HL-60 (cell line): ENCODE measurements at regions not wholly inside any gene's neighbourhood (a gene's known extent, or its start where the extent isn't known, plus 50 kb on each side); places are given as distances from the start of the nearest gene placed in this dataset.
"Not testable (repeated sequence)": the region's sequence is repeated elsewhere in the genome, so short reads cannot be mapped to it uniquely, and the experiment has no call there.

Experiments
- DNase-seq, 2 experiments: peaks; one replicate each; pipeline ENCODE4 v3.0.0-alpha.2; 2010 to 2020; ENCODE audit warnings: low read depth in 1 of 2, low spot score in 1 of 2
- H3K27ac ChIP-seq: fragments of 250-450 bp; sonication (Bioruptor Pico); replicated peaks from 2 replicates; pipeline ENCODE4 v1.5.1; 2020; ENCODE audit warnings: mild to moderate bottlenecking, moderate library complexity
- H3K27me3 ChIP-seq: fragments of 250-450 bp; sonication (Bioruptor Pico); 2 replicates; pipeline ENCODE4 v1.5.1; 2021; ENCODE audit warnings: mild to moderate bottlenecking, moderate library complexity; ENCODE audit not compliant: insufficient read depth, poor library complexity, severe bottlenecking
- H3K4me3 ChIP-seq: replicated peaks from 2 replicates; pipeline ENCODE4 v1.5.1; 2011; ENCODE audit warnings: mild to moderate bottlenecking, control low read depth, low read length; ENCODE audit not compliant: insufficient read depth
- GABPA ChIP-seq: IDR thresholded peaks from 2 replicates; pipeline ENCODE4 v1.6.1; 2012; ENCODE audit warnings: low read depth
- POLR2AphosphoS5 ChIP-seq: IDR thresholded peaks from 2 replicates; pipeline ENCODE4 v1.6.1; 2012; ENCODE audit warnings: low read depth
- SPI1 ChIP-seq: IDR thresholded peaks from 2 replicates; pipeline ENCODE4 v1.6.1; 2012; ENCODE audit warnings: low read depth, mild to moderate bottlenecking, borderline replicate concordance
- TF ChIP-seq, protein P1 (sequence below): IDR thresholded peaks from 2 replicates; pipeline ENCODE4 v1.6.1; 2012; ENCODE audit warnings: low read depth; ENCODE audit not compliant: insufficient replicate concordance
- TF ChIP-seq, protein P2 (sequence below): IDR thresholded peaks from one replicate; pipeline ENCODE4 v1.5.1; 2011; ENCODE audit warnings: low read length, control low read depth, inconsistent platforms; ENCODE audit not compliant: insufficient read depth

DNA sequence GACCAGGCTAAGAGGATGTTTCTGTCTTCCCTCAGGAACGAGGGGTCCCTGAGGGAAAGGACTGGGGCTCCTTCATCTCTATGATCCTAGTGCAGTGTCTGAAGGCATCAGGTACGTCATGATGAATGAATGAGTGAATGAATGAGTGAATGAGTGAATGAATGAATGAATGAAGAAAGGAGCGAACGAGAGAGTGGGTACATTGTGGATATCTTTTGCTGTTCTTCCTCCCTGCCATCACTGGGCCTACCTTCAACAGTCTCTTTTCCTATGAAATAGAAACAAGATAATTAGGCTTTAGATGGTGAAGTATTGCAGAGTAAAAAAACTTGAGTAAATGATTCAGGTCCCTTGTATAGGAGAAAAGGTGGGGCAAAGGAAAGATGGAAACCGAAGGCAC is 111.3 kb upstream of the CRHR1 start:
- TF ChIP-seq POLR2AphosphoS5 (no peak), SPI1 (no peak), GABPA (no peak)
- TF ChIP-seq, protein P1, sequence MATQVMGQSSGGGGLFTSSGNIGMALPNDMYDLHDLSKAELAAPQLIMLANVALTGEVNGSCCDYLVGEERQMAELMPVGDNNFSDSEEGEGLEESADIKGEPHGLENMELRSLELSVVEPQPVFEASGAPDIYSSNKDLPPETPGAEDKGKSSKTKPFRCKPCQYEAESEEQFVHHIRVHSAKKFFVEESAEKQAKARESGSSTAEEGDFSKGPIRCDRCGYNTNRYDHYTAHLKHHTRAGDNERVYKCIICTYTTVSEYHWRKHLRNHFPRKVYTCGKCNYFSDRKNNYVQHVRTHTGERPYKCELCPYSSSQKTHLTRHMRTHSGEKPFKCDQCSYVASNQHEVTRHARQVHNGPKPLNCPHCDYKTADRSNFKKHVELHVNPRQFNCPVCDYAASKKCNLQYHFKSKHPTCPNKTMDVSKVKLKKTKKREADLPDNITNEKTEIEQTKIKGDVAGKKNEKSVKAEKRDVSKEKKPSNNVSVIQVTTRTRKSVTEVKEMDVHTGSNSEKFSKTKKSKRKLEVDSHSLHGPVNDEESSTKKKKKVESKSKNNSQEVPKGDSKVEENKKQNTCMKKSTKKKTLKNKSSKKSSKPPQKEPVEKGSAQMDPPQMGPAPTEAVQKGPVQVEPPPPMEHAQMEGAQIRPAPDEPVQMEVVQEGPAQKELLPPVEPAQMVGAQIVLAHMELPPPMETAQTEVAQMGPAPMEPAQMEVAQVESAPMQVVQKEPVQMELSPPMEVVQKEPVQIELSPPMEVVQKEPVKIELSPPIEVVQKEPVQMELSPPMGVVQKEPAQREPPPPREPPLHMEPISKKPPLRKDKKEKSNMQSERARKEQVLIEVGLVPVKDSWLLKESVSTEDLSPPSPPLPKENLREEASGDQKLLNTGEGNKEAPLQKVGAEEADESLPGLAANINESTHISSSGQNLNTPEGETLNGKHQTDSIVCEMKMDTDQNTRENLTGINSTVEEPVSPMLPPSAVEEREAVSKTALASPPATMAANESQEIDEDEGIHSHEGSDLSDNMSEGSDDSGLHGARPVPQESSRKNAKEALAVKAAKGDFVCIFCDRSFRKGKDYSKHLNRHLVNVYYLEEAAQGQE: no peak
- TF ChIP-seq, protein P2, sequence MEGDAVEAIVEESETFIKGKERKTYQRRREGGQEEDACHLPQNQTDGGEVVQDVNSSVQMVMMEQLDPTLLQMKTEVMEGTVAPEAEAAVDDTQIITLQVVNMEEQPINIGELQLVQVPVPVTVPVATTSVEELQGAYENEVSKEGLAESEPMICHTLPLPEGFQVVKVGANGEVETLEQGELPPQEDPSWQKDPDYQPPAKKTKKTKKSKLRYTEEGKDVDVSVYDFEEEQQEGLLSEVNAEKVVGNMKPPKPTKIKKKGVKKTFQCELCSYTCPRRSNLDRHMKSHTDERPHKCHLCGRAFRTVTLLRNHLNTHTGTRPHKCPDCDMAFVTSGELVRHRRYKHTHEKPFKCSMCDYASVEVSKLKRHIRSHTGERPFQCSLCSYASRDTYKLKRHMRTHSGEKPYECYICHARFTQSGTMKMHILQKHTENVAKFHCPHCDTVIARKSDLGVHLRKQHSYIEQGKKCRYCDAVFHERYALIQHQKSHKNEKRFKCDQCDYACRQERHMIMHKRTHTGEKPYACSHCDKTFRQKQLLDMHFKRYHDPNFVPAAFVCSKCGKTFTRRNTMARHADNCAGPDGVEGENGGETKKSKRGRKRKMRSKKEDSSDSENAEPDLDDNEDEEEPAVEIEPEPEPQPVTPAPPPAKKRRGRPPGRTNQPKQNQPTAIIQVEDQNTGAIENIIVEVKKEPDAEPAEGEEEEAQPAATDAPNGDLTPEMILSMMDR: no peak

DNA sequence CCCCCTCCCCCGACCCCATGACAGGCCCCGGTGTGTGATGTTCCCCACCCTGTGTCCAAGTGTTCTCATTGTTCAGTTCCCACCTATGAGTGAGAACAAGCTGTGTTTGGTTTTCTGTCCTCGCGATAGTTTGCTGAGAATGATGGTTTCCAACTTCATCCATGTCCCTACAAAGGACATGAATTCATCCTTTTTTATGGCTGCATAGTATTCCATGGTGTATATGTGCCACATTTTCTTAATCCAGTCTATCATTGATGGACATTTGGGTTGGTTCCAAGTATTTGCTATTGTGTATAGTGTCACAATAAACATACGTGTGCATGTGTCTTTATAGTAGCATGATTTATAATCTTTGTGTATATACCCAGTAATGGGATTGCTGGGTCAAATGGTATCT is 110.4 kb upstream of the CRHR1 start:
- H3K27me3 ChIP-seq, H3K4me3 ChIP-seq, DNase-seq, H3K27ac ChIP-seq: not testable (repeated sequence)

More for the DNA sequence above, 111.3 kb upstream of the CRHR1 start:
- DNase-seq: no peak
- no peak overlapping the region for H3K4me3 ChIP-seq
- H3K27me3 ChIP-seq: no peaks in the 10 kb centered on the region
- H3K27ac ChIP-seq: no peak overlapping the region

DNA sequence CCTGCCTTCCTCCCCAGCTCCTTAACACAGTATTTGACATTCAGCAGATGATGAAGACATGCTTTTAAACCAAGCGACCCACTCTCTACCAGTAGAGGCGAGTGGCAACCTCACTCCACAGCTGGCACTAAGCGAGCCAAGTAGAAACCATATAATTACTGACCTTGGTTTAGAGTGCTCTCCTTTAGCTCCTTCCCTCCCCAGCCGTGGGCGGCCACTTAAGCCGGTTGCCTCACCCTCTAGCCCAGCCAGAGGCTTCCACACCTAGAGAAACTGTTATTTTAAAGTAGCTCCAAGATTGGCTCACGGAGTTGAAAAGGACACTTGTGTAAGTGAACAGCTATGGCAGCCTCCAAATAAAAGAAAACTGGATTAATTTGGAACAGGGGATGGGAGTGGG is 109.1 kb upstream of the CRHR1 start:
- Histone ChIP-seq H3K27me3 (no peaks in the 10 kb centered on the region), H3K27ac (no peak overlapping the region), H3K4me3 (no peak overlapping the region)
- TF ChIP-seq GABPA: no peak
- TF ChIP-seq SPI1: no peak
- TF ChIP-seq, protein P2: no peak
- TF ChIP-seq POLR2AphosphoS5: no peak
- TF ChIP-seq, protein P1: no peak
- no peak for DNase-seq

DNA sequence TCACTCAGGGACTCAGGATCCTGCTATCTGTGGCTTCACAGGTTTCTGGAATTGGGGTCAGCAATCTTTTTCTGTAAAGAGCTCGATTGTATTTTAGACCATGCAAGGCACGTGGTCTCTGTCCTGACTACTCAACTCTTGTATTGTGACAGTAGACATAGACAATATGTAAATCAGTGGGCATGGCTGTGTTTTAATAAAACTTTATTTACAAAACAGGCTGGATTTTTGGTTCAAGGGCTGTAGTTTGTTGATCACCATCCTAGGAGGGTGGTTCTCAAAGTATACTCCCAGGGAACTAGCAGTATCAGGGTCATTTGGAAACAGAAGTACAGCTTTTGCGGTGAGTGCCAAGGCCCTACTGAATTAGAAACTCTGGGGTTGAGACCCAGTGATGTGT is 108.2 kb upstream of the CRHR1 start:
- Histone ChIP-seq H3K4me3 (no peak overlapping the region), H3K27ac (no peak overlapping the region), H3K27me3 (no peaks in the 10 kb centered on the region)
- TF ChIP-seq, protein P2: no peak
- TF ChIP-seq POLR2AphosphoS5: no peak
- no peak for TF ChIP-seq SPI1
- TF ChIP-seq, protein P1: no peak
- TF ChIP-seq GABPA: no peak
- no peak for DNase-seq
